HG03066 (cell line): ENCODE measurements at regions not wholly inside any gene's neighbourhood (a gene's known extent, or its start where the extent isn't known, plus 50 kb on each side); places are given as distances from the start of the nearest gene placed in this dataset.

Experiments
- ATAC-seq: cut with Tn5 transposase; IDR thresholded peaks from one replicate; pipeline ENCODE4 v1.9.1; 2021; ENCODE audit warnings: low read depth; ENCODE audit not compliant: unreplicated experiment

GRCh38 chr12:66952668-66953067 is 273.8 kb upstream of the GRIP1 start:
- ATAC-seq, result no peak

DNA sequence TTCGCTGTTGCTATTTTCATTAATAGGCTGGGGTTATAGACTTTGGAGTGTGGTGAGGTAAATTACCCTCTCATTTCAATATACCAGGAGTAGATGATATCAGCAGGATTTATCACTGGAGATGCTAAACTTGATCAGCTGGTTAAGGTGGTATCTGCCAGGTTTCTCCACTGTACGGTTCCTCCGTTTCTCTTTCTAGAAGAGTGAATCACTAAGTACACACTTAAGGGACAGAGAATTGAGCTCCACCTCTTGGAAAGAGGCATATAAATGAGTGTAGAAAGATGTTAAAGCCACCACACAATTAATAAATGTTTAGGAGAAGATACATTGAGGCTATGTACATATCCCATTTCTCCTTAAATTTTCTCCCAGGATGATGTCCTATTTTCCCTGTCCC is 277.4 kb upstream of the GRIP1 start:
- ATAC-seq, result no peak

- no peak for ATAC-seq
These were observed 280.4 kb upstream of the GRIP1 start for GRCh38 chr12:66959276-66959675.

DNA sequence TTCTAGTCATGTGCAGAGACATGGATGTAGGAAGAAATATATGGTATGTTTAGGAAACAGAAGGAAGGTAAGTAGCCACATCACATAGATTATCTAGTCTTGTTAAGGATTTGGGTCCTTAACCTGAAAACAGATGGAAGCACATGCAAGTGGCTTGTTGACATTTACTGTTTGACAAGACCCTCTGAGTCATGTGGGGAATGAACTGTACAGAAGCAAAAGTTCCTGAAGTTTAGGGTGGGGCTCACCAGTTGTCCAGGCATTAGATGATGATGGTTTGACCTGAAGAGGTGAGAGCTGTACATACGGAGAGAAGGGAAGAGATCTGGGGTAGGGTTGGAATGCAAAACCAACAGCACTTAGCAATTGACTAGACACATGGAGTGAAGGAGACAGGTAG is 281.1 kb upstream of the GRIP1 start:
- no peak for ATAC-seq

DNA sequence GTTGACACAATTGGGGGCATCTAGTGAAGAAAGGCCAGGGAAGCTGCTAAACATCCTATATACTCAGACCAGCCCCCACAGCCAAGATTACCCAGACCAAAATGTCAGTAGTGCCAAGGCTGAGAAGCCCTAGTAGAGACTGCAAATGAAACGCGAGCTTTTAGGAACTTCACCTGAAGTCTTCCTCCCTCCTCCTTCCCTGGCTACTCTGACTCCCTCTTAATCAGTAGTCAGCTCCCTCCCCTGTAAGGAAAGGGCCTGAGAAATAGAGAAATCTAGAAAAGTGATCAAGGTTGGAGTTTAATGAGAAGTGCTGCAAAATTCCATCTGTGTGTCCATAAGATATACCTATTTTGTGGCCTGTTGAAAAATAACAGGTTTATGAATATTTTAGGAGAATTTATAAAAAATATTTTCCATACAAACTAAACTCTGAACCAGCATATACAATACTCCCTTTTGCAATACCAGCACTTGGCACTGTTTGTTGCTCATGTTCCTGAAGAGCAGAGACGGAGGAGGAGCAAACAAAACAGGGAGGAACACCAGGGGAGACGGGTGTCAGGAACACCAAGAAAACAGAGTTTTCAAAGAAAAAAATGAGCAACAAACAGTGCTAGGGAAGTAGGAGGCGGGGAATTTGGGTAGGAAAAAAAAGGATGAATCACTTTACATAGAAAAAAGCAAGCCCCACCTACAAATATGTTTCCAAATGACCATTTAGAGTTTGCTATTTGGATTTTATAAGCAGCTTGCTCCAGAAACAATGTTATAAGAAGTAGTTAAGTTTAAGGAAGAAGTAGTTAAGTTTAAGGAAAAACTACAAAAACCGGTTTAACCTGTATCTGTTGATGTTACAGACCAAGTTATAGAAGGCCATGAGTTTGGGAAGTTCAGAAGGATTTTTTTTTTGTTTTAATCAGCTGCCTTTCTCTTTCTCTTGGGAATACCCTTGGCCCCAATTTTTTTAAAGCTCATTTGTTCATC is 282.1 kb upstream of the GRIP1 start:
- no peak for ATAC-seq

GRCh38 chr12:66962290-66962689 is 283.4 kb upstream of the GRIP1 start:
- no peak for ATAC-seq

- no peak for ATAC-seq
These were observed 285.0 kb upstream of the GRIP1 start for GRCh38 chr12:66963901-66964300.

- ATAC-seq, result no peak
These were observed 285.8 kb upstream of the GRIP1 start for GRCh38 chr12:66964629-66965028.

DNA sequence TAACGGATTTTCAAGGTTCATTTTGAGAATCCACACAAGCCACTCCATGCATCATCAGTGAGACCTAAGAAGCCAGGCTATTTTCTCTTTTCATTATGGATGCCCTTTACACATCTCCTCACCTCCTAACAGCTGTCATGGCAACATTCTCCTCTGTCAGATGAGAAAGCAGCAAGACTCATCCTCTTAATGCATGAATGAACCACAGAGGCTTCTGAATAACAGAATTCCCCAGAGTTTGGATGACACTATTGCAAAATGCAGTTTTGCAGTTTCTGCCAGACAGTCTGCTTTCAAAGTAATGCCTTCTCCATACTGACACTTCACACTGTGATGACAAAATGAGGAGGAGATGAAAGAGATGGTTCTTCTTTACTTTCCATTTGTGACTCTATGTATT is 286.7 kb upstream of the GRIP1 start:
- ATAC-seq, result no peak

DNA sequence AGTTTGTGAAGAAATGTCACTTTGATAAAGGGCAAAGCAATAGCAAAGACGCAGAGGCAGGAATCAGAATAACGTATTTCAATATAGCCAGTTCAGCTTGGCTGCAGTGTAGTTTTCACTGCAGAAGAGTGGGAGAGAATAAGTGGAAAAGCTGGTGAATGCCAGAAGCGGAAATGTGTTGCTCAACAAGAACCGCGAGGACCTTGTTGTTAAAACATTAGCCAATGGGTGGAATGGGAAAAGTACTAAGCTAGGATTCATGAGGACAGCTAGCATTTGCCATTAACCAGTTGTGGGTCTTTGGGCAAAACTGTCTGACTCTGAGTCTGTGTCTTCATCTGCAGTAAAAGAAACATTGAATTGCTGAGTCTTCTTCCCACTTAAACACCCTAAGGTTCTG is 292.9 kb upstream of the GRIP1 start:
- ATAC-seq, result no peak

GRCh38 chr12:66976526-66976925 is 292.6 kb upstream of the CAND1 start:
- ATAC-seq, result no peak

DNA sequence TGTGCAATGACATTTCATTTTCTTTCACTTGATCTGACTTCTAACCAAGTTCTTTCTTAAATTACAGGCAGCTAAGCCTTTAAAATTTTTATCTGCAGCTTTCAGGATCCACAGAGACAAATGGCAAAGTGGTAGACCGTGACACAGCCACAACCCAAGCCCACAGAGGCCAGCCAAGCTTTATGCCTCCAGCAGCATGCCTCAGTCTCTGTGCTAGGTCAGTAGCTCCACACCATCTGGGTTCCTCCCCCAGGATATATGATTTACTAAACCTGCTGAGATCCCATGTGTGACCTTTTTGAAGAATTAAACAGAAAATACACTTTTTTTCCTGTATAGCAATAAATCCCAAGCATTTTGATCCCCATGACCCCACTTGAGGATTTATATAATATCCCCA is 290.4 kb upstream of the CAND1 start:
- no peak for ATAC-seq

DNA sequence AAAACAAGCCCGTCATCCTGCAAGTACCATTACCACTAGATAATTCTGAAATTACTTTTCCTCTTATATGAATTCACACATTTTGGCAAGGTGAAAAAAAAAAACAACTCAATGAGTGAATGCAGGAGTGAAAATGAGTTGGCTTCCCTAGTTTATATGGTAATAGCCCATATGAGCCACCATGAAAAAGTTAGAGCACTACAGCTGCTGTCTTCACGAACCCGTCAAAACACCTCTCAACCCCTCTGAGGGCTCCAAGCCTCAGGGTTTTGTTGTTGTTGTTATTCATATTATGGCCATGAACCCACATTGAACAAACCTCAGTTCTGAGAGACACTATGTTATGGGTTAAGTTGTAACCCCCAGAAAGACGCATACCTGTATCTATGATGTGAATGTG is 289.9 kb upstream of the CAND1 start:
- no peak for ATAC-seq

- ATAC-seq, result no peak
These were observed 285.1 kb upstream of the CAND1 start for GRCh38 chr12:66984077-66984476.

GRCh38 chr12:66984962-66985361 is 284.2 kb upstream of the CAND1 start:
- ATAC-seq, result no peak

- ATAC-seq, result no peak
These were observed 270.0 kb upstream of the CAND1 start for GRCh38 chr12:66999141-66999540.

- ATAC-seq, result no peak
These were observed 267.9 kb upstream of the CAND1 start for GRCh38 chr12:67001251-67001650.

GRCh38 chr12:67002720-67003119 is 266.4 kb upstream of the CAND1 start:
- ATAC-seq, result no peak

GRCh38 chr12:67006610-67007009 is 262.5 kb upstream of the CAND1 start:
- no peak for ATAC-seq

DNA sequence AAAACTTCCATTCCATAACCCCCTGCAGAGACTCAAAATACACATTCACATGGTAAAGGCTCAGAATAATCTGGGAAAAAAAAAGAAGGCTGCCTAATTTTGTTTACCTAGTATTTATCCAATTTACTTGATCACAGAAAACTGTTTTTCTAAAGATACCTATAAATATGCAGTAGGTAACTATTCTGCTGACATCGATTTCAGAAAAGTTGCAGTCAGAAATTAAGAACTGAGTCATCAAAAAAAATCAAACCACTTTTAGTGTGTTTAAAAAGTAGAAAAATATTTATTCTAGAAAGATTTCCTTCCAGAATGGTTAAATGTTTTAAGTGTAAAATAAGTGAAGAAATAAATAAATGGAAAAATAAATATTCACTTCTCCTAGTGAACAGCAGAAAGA is 254.5 kb upstream of the CAND1 start:
- ATAC-seq, result no peak

GRCh38 chr12:67018105-67018504 is 251.1 kb upstream of the CAND1 start:
- ATAC-seq, result no peak

DNA sequence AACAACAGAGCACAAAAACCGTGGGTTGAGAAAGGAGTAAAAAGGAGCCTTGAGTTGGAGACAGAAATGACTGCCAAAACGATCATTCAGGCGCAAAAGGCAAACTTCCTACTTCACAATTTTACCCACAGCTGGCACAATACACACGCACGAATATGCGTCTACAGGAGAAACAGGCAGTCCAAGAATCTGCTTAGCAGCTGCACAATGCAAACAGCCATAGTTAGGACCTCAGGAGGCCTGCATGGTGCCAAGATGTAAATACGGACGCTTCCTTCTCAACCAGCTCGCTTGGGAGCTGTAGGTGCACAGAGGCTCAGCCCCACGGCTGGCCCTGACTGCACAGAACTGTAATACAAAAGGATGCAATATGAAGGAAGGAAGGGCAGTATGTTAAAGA is 250.1 kb upstream of the CAND1 start:
- no peak for ATAC-seq
